Naive B cell (primary cell): ENCODE measurements at regions not wholly inside any gene's neighbourhood (a gene's known extent, or its start where the extent isn't known, plus 50 kb on each side); places are given as distances from the start of the nearest gene placed in this dataset.
A peak's percentile ranks its signal among the peaks of the same experiment; 100 is the strongest.

Source experiments
- ATAC-seq, 2 donors: fragments of 150-1000 bp; cut with Tn5 transposase; 2 replicates each; pipeline ENCODE4 v1.10.0; 2021; ENCODE audit warnings: low read depth in 2 of 2, mild to moderate bottlenecking in 2 of 2, moderate library complexity in 2 of 2
- DNase-seq: peaks from one replicate; pipeline ENCODE4 v3.0.0; 2022
- H3K27ac Mint-ChIP-seq, 6 donors: one replicate each; pipeline ENCODE4 v1.8.0; 2020 to 2022; ENCODE audit warnings: mild to moderate bottlenecking in 6 of 6, mixed read lengths in 6 of 6, moderate library complexity in 5 of 6, inconsistent platforms in 2 of 6
- H3K27me3 Mint-ChIP-seq, 3 donors: one replicate each; pipeline ENCODE4 v1.8.0; 2021 to 2022; ENCODE audit warnings: mixed read lengths in 3 of 3, mild to moderate bottlenecking in 1 of 3
- H3K36me3 Mint-ChIP-seq, 2 donors: one replicate each; pipeline ENCODE4 v1.8.0; 2020 to 2022; ENCODE audit warnings: mixed read lengths in 2 of 2, inconsistent platforms in 1 of 2, mild to moderate bottlenecking in 1 of 2
- H3K4me1 Mint-ChIP-seq, 3 donors: one replicate each; pipeline ENCODE4 v1.8.0; 2020 to 2022; ENCODE audit warnings: mixed read lengths in 3 of 3, inconsistent platforms in 1 of 3, mild to moderate bottlenecking in 1 of 3, moderate library complexity in 1 of 3
- H3K4me3 Mint-ChIP-seq, 8 donors: one replicate each; pipeline ENCODE4 v1.8.0; 2020 to 2022; ENCODE audit warnings: mild to moderate bottlenecking in 8 of 8, mixed read lengths in 8 of 8, moderate library complexity in 8 of 8, inconsistent platforms in 2 of 8
- H3K9me3 Mint-ChIP-seq, 7 donors: one replicate each; pipeline ENCODE4 v1.8.0; 2020 to 2022; ENCODE audit warnings: mixed read lengths in 7 of 7, mild to moderate bottlenecking in 5 of 7, inconsistent platforms in 2 of 7, moderate library complexity in 1 of 7

DNA sequence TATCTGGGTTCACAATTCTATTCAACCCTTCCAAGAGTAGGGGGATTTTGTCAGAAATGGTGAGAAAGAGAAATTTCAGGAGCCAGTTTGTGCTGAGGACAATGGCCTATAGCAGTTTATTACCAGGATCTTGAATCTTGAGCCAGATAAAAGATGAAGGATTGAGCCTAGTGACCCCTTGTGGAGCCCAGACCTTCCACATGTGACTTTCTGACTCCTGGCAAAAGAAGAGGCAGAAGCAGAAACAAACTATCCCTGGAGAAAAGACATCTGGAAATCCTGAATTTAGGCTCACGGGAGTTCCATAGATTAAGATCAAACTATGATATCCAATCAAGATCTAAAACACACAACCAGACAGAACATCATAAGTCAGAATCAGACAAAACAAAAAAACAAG, 60.9 kb upstream of the CHRM2 start:
- Mint-ChIP-seq H3K27ac (no peak overlapping the region), H3K36me3 (peaks cover 0 to 6% of the 10 kb centered on the region in 2 donors)

DNA sequence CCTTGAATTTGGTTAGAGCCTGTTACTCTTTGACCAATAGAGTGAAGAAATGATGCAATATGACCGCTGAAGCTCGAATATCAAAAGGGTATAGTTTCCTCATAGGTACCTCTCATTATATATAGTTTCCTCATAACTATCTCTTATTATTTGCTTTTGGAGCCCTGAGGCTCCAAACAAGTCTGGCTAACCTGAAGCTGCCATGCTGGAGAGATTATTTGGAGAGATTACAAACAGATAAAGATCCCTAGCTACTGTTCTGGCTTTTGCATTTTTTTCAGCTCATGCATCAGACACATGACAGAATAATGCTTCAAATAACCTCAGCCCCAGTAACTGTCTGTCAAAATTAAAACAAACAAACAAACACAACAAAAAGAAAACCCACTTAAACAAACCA, 65.4 kb upstream of the CHRM2 start:
- peaks cover 0 to 13% (median 4%) of the 10 kb centered on the region in 7 donors for H3K9me3 Mint-ChIP-seq
- H3K4me3 Mint-ChIP-seq, result no peak overlapping the region
- no peaks in the 10 kb centered on the region for H3K27me3 Mint-ChIP-seq
- peak overlapping the region in 1 of 6 donors; percentile 25 for H3K27ac Mint-ChIP-seq
- H3K36me3 Mint-ChIP-seq, result no peaks in the 10 kb centered on the region
- no peak for DNase-seq
- H3K4me1 Mint-ChIP-seq, result no peaks in the 10 kb centered on the region
- ATAC-seq, result no peak

More for the DNA sequence above, 60.9 kb upstream of the CHRM2 start:
- no peak for ATAC-seq
- Mint-ChIP-seq H3K4me3 (no peak overlapping the region), H3K4me1 (no peaks in the 10 kb centered on the region), H3K9me3 (peaks cover 10 to 26% (median 13%) of the 10 kb centered on the region in 7 donors), H3K27me3 (no peaks in the 10 kb centered on the region)
- DNase-seq, result no peak

DNA sequence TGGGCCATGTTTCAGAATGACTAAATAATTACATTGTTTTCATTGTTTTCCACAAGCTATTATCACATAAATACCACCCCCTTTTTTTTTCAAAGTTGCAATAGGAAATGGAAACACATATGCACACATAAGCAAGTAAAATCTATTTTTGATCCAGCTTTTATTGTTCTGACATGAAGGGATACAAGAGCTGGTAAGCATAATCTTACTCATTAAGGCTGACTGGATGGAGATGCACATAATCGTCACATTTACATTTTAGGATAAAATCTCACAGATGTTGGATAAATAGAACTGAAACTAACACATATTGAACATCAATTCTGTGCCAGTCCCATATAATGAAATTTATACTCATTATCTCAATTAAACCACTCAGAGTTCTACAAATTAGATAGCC, 84.5 kb upstream of the CHRM2 start:
- no peak overlapping the region for H3K27ac Mint-ChIP-seq
- H3K27me3 Mint-ChIP-seq, result no peaks in the 10 kb centered on the region
- H3K4me3 Mint-ChIP-seq, result no peak overlapping the region
- DNase-seq (no peak), ATAC-seq (no peak)
- no peaks in the 10 kb centered on the region for H3K36me3 Mint-ChIP-seq
- H3K4me1 Mint-ChIP-seq, result no peaks in the 10 kb centered on the region
- peaks cover 0 to 7% (median 3%) of the 10 kb centered on the region in 7 donors for H3K9me3 Mint-ChIP-seq

DNA sequence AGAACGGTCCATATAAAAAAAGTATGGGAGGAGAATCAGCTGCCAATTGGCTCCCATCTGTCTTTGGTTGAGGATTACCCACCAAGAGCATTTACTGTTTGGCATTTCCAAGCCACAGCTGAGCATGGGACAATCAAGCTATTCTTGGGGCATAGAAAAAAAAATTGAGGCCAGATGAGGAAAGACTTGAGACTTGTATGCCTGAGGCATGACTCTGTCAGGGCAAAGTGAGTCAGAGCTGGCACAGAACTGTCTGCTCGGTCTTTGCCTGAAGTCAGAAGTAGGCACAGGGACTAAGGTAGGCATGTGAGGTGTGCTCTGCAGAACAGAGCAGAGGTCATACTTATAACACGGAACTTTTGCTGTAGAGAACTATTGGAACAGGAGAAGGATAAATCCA, 126.5 kb upstream of the CHRM2 start:
- peaks cover 0 to 7% of the 10 kb centered on the region in 2 donors for H3K36me3 Mint-ChIP-seq
- H3K4me3 Mint-ChIP-seq, result no peak overlapping the region
- no peaks in the 10 kb centered on the region for H3K27me3 Mint-ChIP-seq
- DNase-seq (no peak), ATAC-seq (no peak)
- H3K9me3 Mint-ChIP-seq, result peaks cover 5 to 44% (median 13%) of the 10 kb centered on the region in 7 donors
- H3K4me1 Mint-ChIP-seq, result no peaks in the 10 kb centered on the region
- H3K27ac Mint-ChIP-seq, result no peak overlapping the region

DNA sequence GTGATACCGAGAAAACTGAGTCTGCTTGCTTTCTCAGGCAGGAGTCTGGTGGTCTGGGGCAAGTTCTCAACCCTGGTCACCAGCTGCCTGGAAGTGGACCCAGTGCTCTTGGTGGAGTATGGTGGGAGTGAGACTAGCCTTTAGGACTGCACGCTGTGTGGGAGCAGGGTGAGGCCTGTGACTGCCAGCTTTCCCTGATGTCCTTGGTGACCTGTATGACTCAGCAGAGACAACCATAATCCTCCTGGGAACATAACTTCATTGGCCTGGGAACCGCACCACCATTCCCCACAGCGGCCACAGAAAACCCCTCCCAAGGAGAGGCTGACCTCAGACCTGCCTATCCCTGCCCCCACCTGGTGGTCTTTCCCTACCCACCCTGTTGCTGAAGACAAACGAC, 139.5 kb upstream of the CHRM2 start:
- Mint-ChIP-seq H3K36me3 (no peaks in the 10 kb centered on the region), H3K27me3 (no peaks in the 10 kb centered on the region), H3K4me1 (no peaks in the 10 kb centered on the region), H3K27ac (no peak overlapping the region), H3K4me3 (no peak overlapping the region), H3K9me3 (peaks cover 4 to 18% (median 6%) of the 10 kb centered on the region in 7 donors)
- DNase-seq, result no peak
- no peak for ATAC-seq

DNA sequence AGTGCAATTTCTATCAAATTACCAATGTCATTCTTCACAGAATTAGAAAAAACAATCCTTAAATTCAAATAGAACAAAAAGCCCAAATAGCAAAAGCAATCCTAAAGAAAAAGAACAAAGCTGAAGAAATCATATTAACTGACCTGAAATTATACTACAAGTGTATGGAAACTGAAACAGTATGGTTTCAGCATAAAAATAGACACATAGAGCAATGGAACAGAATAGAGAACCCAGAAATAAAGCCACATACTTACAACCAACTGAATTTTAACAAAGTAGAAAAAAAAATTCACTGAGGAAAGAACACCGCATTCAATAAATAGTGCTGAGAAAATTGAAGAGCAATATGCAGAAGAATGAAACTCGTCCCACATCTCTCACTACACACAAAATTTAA, 142.0 kb upstream of the CHRM2 start:
- no peak overlapping the region for H3K4me3 Mint-ChIP-seq
- DNase-seq, result no peak
- H3K27ac Mint-ChIP-seq, result no peak overlapping the region
- no peak for ATAC-seq
- no peaks in the 10 kb centered on the region for H3K36me3 Mint-ChIP-seq
- no peaks in the 10 kb centered on the region for H3K27me3 Mint-ChIP-seq
- H3K4me1 Mint-ChIP-seq, result no peaks in the 10 kb centered on the region
- peaks cover 3 to 14% (median 5%) of the 10 kb centered on the region in 7 donors for H3K9me3 Mint-ChIP-seq

DNA sequence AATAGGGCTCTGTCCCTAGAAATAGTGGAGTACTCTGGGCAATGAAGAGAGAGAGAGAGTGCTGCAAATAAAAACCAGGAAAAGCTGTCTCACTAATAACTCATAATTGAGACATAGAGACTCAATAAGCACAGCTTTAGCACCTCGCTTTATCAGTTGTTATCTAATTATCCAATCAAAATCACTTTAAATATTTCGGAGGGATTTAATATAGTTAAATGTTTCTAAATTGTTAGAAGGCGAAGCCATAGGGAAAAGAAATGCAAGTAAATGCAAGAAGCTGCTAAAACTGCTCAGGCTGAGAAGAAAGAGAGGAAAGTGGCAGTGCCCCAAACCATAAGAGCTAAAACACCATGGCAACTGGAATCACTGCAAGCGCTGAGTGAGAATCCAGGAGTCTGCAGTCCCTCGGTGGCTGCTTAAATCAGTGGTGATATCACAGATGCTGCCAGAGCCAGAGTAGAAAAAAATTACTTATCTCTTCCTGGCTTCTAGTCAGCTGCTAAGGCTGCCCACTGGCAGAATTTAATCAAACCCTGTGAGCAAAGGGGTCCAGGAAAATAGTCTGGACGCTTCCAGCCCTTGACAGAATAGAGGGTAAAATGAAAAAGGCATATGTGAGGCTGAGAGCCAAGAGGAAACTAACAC, 150.4 kb upstream of the CHRM2 start:
- no peak overlapping the region for H3K27ac Mint-ChIP-seq
- H3K36me3 Mint-ChIP-seq, result no peaks in the 10 kb centered on the region
- H3K4me3 Mint-ChIP-seq, result no peak overlapping the region
- peaks cover 0 to 16% (median 6%) of the 10 kb centered on the region in 7 donors for H3K9me3 Mint-ChIP-seq
- no peak for ATAC-seq
- H3K4me1 Mint-ChIP-seq, result no peaks in the 10 kb centered on the region
- no peak for DNase-seq
- no peaks in the 10 kb centered on the region for H3K27me3 Mint-ChIP-seq

DNA sequence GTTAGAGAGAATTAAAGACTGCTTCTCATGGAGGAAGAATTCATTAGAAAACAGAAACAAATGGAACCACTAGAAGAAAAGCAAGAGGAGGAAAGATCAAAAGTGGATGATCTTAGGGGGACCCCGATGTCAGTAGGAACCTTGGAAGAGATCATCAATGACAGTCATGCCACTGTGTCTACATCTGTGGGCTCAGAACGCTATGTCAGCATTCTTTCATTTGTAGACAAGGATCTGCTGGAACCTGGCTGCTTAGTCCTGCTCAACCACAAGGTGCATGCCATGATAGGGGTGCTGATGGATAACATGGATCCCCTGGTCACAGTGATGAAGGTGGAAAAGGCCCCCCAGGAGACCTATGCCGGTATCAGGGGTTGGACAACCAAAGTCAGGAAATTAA, 154.4 kb upstream of the CHRM2 start:
- H3K36me3 Mint-ChIP-seq, result no peaks in the 10 kb centered on the region
- no peaks in the 10 kb centered on the region for H3K27me3 Mint-ChIP-seq
- H3K9me3 Mint-ChIP-seq, result peaks cover 0 to 11% (median 7%) of the 10 kb centered on the region in 7 donors
- H3K4me3 Mint-ChIP-seq, result no peak overlapping the region
- H3K27ac Mint-ChIP-seq, result no peak overlapping the region
- no peaks in the 10 kb centered on the region for H3K4me1 Mint-ChIP-seq
- no peak for ATAC-seq
- DNase-seq, result no peak

DNA sequence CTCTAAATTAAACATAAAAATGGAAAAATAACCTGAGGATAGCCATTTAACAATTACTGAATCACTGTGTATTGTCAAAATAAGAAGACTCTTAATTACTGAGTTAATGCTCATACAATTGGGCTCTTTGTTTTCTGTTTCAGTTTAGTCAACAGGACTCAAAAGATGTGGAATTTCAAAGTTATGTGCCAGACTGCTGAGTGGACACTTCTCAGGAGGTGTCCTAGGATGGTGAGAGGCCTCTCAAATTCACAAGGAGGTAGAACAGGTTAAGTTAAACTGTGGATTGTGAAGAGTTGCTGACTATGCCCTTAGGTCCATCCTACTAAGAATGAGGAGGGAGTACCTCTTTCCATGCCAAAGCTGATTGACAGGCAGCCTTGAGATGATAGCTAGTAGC, 157.7 kb upstream of the CHRM2 start:
- Mint-ChIP-seq H3K4me3 (no peak overlapping the region), H3K4me1 (no peaks in the 10 kb centered on the region), H3K27ac (no peak overlapping the region), H3K36me3 (no peaks in the 10 kb centered on the region), H3K9me3 (peaks cover 0 to 10% (median 3%) of the 10 kb centered on the region in 7 donors), H3K27me3 (no peaks in the 10 kb centered on the region)
- DNase-seq, result no peak
- ATAC-seq, result no peak

DNA sequence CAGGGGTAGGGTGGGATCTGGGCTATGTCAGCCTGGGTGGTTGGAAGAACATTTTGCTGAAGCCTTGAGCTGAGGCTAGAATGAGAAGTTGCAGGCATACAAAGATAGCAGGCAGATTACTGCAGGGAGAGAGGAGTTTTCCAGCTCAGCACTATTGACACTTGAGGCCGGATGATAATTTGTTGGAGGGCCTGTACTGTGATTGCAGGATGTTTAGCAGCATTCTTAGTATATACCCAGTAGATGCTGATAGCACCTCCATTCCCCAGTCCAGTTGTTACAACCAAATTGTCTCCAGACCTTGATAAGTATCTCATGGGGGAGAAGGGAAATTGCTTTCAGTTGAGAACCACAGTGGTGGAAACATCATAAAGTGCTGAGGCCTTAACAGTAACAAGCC, 158.6 kb upstream of the CHRM2 start:
- Mint-ChIP-seq H3K4me1 (no peaks in the 10 kb centered on the region), H3K9me3 (peaks cover 0 to 10% (median 3%) of the 10 kb centered on the region in 7 donors), H3K27ac (no peak overlapping the region), H3K4me3 (no peak overlapping the region), H3K36me3 (no peaks in the 10 kb centered on the region), H3K27me3 (no peaks in the 10 kb centered on the region)
- ATAC-seq (no peak), DNase-seq (no peak)

DNA sequence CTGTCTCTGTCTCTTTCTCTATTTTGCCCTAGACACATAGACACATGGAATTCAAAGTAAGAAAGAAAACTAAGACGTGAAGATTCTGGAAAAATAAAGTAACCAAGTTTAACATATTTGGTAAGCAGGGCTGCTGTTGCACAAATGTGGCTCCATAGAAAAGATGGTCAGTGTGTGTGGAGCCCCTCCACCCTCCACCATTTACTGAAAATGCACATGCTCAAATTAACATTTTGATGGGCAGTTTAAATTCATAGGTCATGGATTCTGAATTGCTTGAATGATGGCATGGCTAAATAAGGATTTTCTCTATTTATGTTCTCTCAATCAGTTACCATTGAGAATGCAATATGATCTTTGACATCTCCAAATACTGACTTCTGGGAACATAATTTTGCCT, 165.5 kb upstream of the CHRM2 start:
- Mint-ChIP-seq H3K27ac (no peak overlapping the region), H3K4me3 (no peak overlapping the region), H3K36me3 (no peaks in the 10 kb centered on the region), H3K27me3 (no peaks in the 10 kb centered on the region), H3K9me3 (no peaks in the 10 kb centered on the region), H3K4me1 (no peaks in the 10 kb centered on the region)
- ATAC-seq (no peak), DNase-seq (no peak)

DNA sequence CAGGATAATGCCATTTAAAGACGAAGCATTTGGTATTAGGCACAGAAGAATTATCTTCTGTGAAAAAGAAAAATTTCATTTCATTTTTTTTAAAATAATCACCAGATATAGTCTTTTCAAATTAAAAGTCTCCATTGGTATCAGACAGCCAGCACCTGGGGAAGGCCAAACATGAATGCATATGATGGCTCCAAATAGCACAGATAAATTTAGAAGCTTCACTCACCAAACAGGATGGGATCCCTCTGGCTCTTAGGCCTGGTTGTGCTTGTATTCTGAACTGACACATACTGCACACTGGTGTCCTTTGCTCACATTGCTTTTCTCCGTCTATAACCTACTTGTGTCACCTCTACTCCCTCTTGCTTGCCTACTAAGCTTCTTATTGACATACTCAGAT, 169.5 kb upstream of the CHRM2 start:
- Mint-ChIP-seq H3K9me3 (no peaks in the 10 kb centered on the region), H3K4me3 (no peak overlapping the region), H3K27me3 (no peaks in the 10 kb centered on the region), H3K27ac (no peak overlapping the region), H3K36me3 (no peaks in the 10 kb centered on the region), H3K4me1 (no peaks in the 10 kb centered on the region)
- DNase-seq (no peak), ATAC-seq (no peak)

DNA sequence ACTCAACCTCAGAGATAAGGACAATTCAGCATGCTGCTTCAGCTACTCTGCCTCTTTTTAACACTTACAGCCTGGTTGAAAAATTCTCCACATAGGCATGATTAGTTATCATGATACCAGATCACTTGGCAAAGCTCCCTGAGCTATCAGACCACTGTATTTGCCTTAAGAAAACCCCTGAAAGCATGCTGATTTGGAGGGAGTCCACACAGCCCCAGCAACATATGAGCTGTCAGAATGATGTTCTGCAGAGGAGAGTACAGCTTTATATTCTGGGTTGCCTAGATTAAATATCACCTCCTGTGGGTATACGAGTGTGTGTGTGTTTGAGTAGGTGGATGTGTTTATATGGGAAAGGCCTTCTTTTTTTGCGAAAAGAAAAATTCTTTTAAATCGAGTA, 170.2 kb upstream of the CHRM2 start:
- H3K9me3 Mint-ChIP-seq, result peaks cover 0 to 2% (median 0%) of the 10 kb centered on the region in 7 donors
- H3K4me1 Mint-ChIP-seq, result no peaks in the 10 kb centered on the region
- H3K4me3 Mint-ChIP-seq, result no peak overlapping the region
- H3K27ac Mint-ChIP-seq, result no peak overlapping the region
- DNase-seq (no peak), ATAC-seq (no peak)
- no peaks in the 10 kb centered on the region for H3K27me3 Mint-ChIP-seq
- no peaks in the 10 kb centered on the region for H3K36me3 Mint-ChIP-seq

DNA sequence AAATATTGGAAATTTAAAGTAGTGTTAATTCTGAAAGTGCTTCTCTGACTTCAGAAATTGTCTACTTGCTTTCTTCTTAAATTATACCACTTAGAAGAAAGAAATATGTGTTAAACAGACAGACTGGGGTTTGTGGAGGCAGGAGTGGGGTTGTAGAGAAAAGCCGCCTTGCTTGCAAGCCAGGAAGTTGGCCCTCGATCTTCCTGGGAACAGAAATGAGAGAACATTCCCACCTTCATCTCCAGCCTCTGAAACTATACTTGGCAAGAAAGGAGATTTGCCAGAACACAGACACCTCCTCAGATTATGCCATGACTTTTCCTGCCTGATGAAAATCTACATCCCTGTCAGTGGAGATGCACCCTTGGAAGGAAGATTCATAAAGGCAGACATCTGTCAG, 171.2 kb upstream of the CHRM2 start:
- Mint-ChIP-seq H3K4me1 (no peaks in the 10 kb centered on the region), H3K27ac (peak overlapping the region in 1 of 6 donors; percentile 36), H3K9me3 (peaks cover 0 to 2% (median 0%) of the 10 kb centered on the region in 7 donors), H3K27me3 (no peaks in the 10 kb centered on the region), H3K4me3 (no peak overlapping the region), H3K36me3 (no peaks in the 10 kb centered on the region)
- ATAC-seq, result no peak
- DNase-seq, result no peak
